ENCODE measurements at regions not wholly inside any gene's neighbourhood (a gene's known extent, or its start where the extent isn't known, plus 50 kb on each side); places are given as distances from the start of the nearest gene placed in this dataset.

DNA sequence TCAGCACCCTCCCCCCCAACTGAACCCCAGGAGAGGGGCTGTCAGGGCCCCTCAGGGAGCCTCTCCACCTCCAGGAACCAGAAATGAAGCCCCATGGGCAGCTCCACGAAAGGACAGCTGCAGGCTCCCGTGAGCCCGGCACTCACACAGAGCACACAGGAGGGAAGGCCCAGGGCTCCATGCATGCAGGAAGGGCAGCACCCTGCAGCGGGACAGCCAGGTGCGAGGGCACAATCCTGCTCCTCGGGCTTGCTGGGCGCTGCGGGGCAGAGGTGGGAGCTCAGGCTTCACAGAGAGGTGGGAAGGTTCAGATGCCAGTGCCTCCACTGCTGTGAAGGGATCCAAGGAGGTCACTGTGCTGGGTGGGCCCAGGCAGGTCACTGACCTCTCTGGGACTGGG is 90.0 kb downstream of the HMX1 start:
- no peaks in the 10 kb centered on the region for H3K4me1 ChIP-seq (ENCODE audit: control insufficient read depth in 5 of 5, insufficient read depth in 5 of 5, low read length in 5 of 5)
- DNase-seq (no peak), ATAC-seq (ENCODE audit: insufficient read depth, low FRiP score) (no peak)
- peaks cover 0 to 2% (median 0%) of the 10 kb centered on the region in 4 donors for H3K9me3 ChIP-seq (ENCODE audit: control insufficient read depth in 4 of 4, insufficient read depth in 3 of 4, low read length in 3 of 4)
- no peak overlapping the region for H3K4me3 ChIP-seq
- H3K36me3 ChIP-seq (ENCODE audit: control insufficient read depth in 4 of 4, insufficient read depth in 4 of 4, low read length in 4 of 4), result no peaks in the 10 kb centered on the region
- 84 to 94% methylated on average over 8 of the region's 8 CpGs for WGBS, 2 donors
- TF ChIP-seq, protein P1, sequence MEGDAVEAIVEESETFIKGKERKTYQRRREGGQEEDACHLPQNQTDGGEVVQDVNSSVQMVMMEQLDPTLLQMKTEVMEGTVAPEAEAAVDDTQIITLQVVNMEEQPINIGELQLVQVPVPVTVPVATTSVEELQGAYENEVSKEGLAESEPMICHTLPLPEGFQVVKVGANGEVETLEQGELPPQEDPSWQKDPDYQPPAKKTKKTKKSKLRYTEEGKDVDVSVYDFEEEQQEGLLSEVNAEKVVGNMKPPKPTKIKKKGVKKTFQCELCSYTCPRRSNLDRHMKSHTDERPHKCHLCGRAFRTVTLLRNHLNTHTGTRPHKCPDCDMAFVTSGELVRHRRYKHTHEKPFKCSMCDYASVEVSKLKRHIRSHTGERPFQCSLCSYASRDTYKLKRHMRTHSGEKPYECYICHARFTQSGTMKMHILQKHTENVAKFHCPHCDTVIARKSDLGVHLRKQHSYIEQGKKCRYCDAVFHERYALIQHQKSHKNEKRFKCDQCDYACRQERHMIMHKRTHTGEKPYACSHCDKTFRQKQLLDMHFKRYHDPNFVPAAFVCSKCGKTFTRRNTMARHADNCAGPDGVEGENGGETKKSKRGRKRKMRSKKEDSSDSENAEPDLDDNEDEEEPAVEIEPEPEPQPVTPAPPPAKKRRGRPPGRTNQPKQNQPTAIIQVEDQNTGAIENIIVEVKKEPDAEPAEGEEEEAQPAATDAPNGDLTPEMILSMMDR (IDR thresholded peaks at IDR 0.05; ENCODE audit: control extremely low read depth, extremely low read depth), result no peak
- no peak overlapping the region for H3K27ac ChIP-seq (ENCODE audit: low read depth in 1 of 2, low read length in 1 of 2)
- H3K27me3 ChIP-seq (ENCODE audit: control insufficient read depth in 3 of 3, insufficient read depth in 3 of 3, low read length in 2 of 3), result no peaks in the 10 kb centered on the region
- H3K9ac ChIP-seq (ENCODE audit: insufficient read depth in 1 of 2, low read length in 2 of 2), result no peak overlapping the region

DNA sequence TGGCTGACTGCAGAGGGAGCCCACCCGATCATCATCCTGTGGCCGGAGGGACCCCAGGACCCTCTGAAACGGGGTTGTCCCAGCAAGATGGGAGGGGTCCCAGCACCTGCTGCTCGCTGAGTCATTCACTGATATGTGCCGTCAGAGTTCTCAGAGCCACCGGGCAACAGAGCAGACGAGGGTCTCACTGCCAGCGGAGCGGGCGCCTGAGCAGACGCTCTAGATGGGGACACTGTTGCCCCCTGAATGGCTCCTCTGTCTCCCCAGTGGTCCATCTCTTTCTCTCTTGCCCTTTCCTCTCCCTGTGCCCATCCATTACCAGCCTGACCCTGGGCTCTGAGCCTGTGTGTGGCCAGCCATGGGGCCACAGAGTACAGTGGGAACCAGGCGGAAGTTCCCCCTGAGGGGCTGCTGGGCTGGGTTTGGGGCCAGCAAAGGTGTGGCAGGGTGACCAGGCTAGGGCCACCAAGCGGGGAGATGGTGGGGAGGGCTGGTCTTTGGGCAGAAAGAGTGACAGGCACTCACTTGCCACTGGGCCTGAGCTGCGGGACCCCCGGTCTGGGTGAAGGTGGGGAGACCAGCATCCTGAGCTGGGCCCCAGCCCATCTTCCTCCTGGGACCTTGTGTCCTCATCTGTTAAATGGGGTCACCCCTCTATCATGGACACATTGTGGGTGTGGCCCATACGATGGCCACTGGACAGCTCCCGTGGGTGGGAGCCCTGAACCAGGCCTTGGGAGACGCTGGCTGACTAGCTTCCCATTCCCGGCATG is 90.9 kb downstream of the HMX1 start:
- H3K27me3 ChIP-seq (ENCODE audit: control insufficient read depth in 3 of 3, insufficient read depth in 3 of 3, low read length in 2 of 3), result no peaks in the 10 kb centered on the region
- 75 to 80% methylated on average over 19 of the region's 19 CpGs for WGBS, 2 donors
- peaks cover 0 to 2% (median 0%) of the 10 kb centered on the region in 4 donors for H3K9me3 ChIP-seq (ENCODE audit: control insufficient read depth in 4 of 4, insufficient read depth in 3 of 4, low read length in 3 of 4)
- H3K36me3 ChIP-seq (ENCODE audit: control insufficient read depth in 4 of 4, insufficient read depth in 4 of 4, low read length in 4 of 4), result no peaks in the 10 kb centered on the region
- TF ChIP-seq, protein P1 (IDR thresholded peaks at IDR 0.05; ENCODE audit: control extremely low read depth, extremely low read depth), result no peak
- H3K4me1 ChIP-seq (ENCODE audit: control insufficient read depth in 5 of 5, insufficient read depth in 5 of 5, low read length in 5 of 5), result no peaks in the 10 kb centered on the region
- no peak overlapping the region for H3K9ac ChIP-seq (ENCODE audit: insufficient read depth in 1 of 2, low read length in 2 of 2)
- DNase-seq (no peak), ATAC-seq (ENCODE audit: insufficient read depth, low FRiP score) (no peak)
- H3K4me3 ChIP-seq, result no peak overlapping the region
- H3K27ac ChIP-seq (ENCODE audit: low read depth in 1 of 2, low read length in 1 of 2), result no peak overlapping the region

DNA sequence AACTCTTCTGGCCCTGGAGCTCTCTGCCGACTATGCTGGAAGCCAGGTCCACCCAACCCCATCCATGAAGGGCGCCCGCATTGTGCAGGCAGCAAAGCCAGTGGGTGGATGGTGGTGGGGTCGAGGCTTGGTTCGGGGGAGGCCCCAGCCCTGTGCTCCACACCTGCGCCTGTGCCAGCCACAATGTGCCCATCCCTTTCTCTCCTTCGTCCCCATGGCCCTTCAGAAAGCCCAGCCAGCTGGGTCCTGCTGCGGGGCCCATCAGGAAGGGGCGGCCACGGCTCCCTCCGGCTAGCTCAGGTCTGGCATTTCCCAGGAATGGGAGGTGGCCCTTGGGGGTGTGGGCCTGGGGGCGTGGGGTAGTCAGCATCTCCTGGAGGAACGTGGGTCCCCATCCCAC is 91.6 kb downstream of the HMX1 start:
- H3K27me3 ChIP-seq (ENCODE audit: control insufficient read depth in 3 of 3, insufficient read depth in 3 of 3, low read length in 2 of 3), result no peaks in the 10 kb centered on the region
- no peaks in the 10 kb centered on the region for H3K4me1 ChIP-seq (ENCODE audit: control insufficient read depth in 5 of 5, insufficient read depth in 5 of 5, low read length in 5 of 5)
- no peak for DNase-seq
- ATAC-seq (ENCODE audit: insufficient read depth, low FRiP score), result no peak
- no peak overlapping the region for H3K9ac ChIP-seq (ENCODE audit: insufficient read depth in 1 of 2, low read length in 2 of 2)
- H3K4me3 ChIP-seq, result no peak overlapping the region
- TF ChIP-seq, protein P1 (IDR thresholded peaks at IDR 0.05; ENCODE audit: control extremely low read depth, extremely low read depth), result no peak
- H3K36me3 ChIP-seq (ENCODE audit: control insufficient read depth in 4 of 4, insufficient read depth in 4 of 4, low read length in 4 of 4), result no peaks in the 10 kb centered on the region
- no peak overlapping the region for H3K27ac ChIP-seq (ENCODE audit: low read depth in 1 of 2, low read length in 1 of 2)
- H3K9me3 ChIP-seq (ENCODE audit: control insufficient read depth in 4 of 4, insufficient read depth in 3 of 4, low read length in 3 of 4), result peaks cover 0 to 2% (median 0%) of the 10 kb centered on the region in 4 donors
- 72 to 83% methylated on average over 13 of the region's 13 CpGs for WGBS, 2 donors

All from lung (tissue), 11 donors.